Right ventricle myocardium superior (tissue), 1 donor: ENCODE measurements at regions not wholly inside any gene's neighbourhood (a gene's known extent, or its start where the extent isn't known, plus 50 kb on each side); places are given as distances from the start of the nearest gene placed in this dataset.

Source experiments
- ATAC-seq: fragments of 200-7000 bp; cut with Tn5 transposase; one replicate; pipeline ENCODE4 v1.9.1; 2020; ENCODE audit warnings: mild to moderate bottlenecking; ENCODE audit not compliant: poor library complexity
- DNase-seq: peaks from one replicate; pipeline ENCODE4 v3.0.0-alpha.2; 2020
- intact Hi-C: fragments of 100-400 bp; cut with DNase I; formaldehyde crosslinking; loops from one replicate; pipeline ENCODE4 v1.11.2; 2022
- donor health status: DM: no; HTN: yes; CAD: no; lungs with severe emphysema.

DNA sequence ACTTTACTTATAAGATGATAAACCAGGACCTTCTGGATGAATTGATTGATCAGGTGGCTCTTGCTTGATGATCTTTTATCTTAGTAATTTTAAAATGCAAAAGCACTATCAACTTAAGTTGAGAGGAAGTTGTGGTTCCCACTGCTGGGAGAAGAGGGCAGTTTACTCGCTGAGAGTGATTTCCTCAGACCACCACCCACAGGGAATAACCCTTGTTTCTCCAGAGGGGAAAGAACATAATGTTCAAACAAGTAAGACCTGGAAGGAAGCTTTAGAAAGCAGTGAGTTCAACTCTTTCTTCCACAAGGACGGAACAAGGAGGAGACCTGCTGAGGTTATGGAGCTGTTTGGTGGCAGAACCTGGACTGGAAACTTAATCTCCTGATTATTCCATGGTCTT is 138.7 kb downstream of the FAM204A start:
- ATAC-seq: no peak
- intact Hi-C loops: no loop called here
- DNase-seq: no peak

DNA sequence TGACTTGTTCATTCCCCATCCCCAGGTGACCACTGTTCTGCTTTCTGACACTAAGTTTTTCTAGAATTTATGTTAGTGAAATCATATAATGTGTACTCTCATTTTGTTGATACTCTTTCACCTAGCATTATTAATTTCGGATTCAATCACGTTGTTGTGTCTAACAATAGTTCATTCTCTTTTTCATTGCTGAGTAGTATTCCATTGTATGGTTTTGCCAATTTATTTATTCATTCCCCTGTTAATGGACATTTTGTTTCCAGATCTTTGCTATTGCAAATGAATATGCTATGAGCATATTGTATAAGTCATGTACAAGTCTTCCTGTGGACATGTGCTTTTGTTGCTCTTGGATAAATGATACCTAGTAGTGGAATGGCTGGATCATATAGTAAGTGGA is 146.4 kb downstream of the FAM204A start:
- ATAC-seq (no peak), DNase-seq (no peak)
- intact Hi-C loops: no loop called here

DNA sequence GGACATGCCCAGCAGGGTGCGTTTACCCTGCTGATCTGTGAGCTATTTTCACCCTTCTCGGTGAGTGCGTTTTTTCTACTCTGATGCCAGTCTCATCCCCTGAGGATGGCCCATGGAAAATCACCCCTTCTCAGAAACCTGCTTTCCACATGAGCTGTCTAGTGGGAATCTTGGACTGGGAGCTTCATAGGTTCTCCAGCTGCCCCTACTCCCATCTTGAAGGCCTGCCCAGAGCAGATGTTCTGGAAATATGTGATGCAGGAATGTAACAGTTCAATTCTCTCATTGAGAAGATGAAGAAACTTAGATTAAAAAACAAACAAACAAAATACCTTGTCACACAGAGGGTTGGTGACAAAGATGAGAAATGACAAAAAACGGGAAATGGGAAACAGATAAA is 146.9 kb upstream of the RAB11FIP2 start:
- intact Hi-C loops: no loop called here
- DNase-seq: no peak
- ATAC-seq: no peak

DNA sequence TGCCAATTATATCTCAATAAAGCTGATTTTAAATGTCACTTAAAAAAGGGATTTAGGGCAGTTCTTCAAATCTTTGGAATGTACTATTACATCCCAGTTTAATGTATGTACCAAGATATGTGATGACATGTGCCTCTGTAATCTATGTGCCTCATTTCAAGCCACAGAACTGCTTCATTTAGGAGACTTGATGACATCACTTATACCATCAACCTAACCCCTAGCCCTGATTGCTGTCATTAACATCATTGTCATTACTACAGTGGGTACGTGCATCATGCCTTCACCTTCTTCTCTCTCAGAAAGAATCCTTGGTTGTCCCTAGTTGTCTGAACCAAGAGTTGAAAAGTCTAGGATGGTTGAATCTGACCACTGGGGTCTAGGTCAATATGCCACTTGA is 134.3 kb upstream of the RAB11FIP2 start:
- no peak for DNase-seq
- no peak for ATAC-seq
- intact Hi-C loops: no loop called here

DNA sequence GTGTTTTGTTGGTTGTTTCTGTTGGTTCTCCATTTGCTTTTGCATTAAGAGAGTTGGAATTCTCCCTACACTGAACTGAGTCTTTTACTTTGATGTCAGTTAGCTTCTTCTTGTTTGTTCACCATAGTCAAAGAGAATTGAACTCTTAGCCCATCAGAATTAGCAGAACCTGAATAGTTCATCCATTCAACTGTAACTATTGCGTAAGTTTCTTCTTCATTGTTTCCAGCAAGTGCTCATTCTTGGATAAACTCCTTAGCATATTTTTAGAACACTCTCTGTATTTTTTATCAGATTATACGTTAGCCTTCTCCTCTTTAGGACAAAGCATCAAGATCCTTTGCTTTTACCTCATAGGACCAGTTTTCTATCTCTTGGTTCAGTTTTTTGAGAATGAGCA is 128.4 kb upstream of the RAB11FIP2 start:
- DNase-seq: no peak
- intact Hi-C loops: no loop called here
- no peak for ATAC-seq

DNA sequence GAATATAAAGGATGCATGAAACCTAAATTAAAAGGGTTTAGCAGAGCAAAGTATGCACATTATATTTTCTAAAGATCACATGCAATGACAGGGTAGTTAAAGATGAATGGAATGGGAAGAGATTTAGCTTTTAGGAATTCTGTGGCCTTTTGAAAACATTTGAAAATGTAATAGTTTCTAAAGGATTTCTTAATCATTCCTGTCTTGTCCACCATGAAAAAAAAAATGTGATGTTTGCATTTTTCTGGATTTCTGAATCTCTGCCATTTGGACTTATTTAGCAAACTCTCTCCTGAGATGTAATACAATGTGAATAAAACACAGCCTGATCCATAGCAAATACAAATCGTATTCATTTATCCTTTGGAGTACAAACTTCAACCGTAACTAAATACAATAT is 126.6 kb upstream of the RAB11FIP2 start:
- intact Hi-C loops: no loop called here
- ATAC-seq: no peak
- DNase-seq: no peak

DNA sequence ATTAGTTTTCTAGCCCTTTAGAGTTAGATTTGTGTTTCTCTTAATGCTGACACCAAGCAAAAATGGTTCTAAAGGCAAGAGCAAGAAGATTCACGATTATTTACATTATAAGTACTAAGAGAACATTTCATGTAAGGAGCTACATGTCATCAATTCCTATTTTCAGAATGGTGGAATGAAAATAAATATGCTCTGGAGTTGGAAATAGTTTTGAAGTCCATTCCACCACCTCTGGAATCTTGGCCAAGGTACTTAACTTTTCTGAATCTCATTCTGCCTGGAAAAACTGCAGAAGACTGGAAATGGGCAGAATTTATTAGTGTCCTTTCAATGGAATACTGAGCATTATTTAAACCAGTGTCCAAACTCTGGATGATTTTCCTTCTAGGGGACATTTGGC is 125.1 kb upstream of the RAB11FIP2 start:
- intact Hi-C loops: no loop called here
- no peak for DNase-seq
- no peak for ATAC-seq

DNA sequence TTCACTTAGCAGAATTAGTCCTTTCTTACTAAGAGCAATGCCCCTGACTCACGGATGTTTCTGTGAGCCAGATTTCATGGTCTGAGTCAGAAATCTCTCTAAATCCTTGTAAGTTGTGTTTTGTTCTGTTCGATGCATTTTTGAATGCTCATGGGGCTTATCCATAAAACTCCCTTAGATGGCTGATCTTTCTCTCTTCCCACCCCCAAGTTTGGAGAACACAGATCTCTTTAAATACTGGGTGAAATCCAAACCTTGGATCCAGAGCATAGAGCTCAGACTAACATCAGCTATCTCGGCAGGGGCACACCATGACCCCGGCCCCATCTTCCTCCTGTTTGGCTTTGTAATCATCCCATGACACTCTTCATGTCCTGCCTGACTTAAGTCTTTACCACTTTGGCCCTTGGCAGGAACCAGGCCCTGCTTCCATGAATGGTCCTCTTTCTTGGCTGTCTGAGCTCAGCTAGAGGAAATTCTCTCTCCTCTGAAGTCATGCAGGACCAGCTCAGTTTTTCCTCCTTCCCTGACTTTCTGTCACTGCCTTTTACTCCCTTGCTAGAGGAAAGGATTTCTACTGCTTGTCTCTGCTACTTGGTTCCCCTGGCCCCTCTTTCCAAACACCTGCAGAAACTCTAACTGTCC is 120.4 kb upstream of the RAB11FIP2 start:
- ATAC-seq (no peak), DNase-seq (no peak)
- intact Hi-C loops: no loop called here

DNA sequence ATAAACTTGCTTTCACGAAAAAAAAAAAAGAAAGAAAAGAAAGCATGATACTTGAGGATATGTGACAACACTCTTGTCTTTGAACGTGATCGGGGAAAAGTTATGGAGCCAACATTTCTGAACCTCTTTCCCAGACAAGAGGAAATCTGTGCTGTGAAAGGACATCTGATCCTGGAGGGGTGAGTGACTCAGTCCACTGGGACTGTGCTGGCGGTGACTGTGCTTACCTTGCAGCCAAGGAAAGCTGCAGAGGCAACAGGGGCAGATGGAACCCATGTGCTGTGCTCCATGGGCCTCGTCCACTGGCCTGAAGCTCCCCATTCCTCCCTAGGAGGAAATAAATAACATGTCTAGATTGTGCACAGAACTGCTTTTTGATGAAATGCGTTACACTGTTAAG is 116.5 kb upstream of the RAB11FIP2 start:
- intact Hi-C loops: no loop called here
- ATAC-seq (no peak), DNase-seq (no peak)

DNA sequence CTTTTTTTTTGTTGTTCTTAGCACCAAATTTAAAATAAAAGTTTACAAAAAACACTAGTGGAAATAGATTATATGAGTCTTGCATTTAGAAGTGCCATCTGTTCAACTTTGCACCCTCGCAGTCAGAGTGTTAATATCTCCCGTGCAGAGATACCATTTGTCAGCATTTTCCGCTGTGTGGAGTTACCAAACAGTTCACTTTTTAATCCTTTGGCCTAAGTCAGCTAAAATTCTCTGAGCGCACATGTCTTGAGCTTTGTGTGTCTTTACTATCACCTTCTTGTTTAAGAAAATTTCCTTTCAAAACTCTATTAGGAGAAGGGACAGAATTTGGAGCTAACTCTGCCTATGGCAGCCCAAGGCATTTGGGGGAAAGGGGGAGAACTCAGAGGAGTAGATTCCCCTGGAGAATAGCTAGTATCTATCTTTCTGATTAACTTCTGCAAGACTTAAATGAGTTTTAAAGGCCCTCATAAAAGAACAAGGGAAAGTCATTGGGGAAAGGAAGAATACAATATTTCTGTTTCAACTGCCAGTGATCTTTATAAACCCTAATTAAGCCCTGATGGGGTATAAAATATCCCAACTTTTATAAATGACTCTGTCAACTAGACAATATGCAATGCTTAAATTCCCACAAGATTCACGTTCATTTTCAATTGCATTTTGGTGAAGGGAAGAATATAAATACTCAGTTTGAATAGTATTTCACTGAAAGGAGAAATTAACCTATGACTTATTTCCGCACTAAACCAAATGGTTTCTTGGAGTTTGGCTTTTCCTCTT is 114.9 kb upstream of the RAB11FIP2 start:
- ATAC-seq (no peak), DNase-seq (no peak)
- intact Hi-C loops: no loop called here

DNA sequence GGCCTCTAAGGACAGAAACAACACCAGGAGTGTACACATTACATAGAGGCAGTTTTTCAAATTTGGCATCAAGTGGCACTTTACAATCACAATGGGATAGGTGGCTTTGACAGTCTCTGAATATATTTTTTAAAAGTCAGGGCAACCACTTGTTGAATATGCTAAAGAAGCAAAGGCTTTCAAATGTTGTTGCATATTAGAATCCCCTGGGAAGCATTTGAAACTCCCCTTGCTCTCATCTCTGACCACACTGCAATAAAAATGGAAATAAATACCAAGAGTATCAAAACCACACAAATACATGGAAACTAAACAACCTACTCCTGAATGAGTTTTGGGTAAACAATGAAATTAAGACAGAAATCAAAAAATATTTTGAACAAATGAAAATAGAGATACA is 106.5 kb upstream of the RAB11FIP2 start:
- intact Hi-C loops: no loop called here
- ATAC-seq (no peak), DNase-seq (no peak)

DNA sequence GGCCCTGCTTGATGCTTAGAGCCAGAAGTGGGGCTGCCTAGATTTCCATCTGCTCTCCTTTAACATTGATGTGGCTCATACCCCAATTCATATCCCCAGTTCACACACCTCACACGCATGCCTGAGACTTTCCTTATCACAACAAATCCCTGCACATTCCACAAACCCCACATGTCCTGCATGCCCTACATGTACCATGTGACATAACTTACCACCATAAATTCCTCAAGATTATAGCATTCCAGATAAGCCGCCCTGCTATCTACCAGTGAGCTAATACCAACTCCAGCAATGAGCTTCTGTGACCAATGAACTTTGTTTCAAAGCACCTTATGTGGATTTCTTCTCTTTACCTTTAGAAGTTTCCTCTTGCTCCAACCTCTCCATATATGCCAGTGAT is 104.7 kb upstream of the RAB11FIP2 start:
- no peak for ATAC-seq
- intact Hi-C loops: no loop called here
- no peak for DNase-seq

DNA sequence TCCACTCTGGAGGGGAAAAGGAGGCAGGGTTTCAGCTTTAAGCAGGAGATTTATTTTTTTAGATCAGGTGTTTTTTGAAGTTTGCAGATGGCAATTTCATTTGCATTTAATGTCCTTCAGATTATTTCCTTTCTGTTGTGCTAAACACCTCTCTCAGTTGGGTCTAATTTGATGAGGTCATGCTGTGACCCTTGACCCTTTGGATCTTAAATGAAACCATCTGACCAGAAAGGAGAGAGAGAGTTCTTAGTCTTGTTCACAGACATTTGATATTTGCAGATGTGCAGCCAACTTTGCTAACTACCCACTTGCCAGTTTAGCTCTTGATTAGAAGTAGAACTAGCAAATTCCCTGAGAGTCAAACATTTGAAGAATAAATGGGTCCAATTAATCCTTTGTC is 101.5 kb upstream of the RAB11FIP2 start:
- DNase-seq (no peak), ATAC-seq (no peak)
- intact Hi-C loops: no loop called here

DNA sequence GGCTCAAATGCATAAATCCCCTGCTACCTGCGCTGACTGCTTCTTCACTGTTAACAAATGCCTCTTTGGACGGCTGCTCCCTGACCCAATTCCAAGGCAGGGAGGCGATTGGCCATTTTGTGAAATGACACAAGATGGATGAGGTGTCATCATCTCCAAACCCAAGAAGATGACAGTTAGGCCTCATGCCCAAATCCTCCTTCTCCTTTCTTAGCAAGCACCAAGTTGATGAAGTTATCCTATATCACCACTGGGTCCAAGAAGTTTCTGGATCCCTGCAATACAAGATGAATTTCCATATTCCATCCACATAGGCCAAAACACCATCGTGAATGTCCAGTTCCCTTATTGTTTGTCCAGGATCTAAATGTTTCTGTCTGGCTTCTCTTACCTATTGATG is 98.5 kb upstream of the RAB11FIP2 start:
- no peak for DNase-seq
- intact Hi-C loops: no loop called here
- ATAC-seq: no peak

DNA sequence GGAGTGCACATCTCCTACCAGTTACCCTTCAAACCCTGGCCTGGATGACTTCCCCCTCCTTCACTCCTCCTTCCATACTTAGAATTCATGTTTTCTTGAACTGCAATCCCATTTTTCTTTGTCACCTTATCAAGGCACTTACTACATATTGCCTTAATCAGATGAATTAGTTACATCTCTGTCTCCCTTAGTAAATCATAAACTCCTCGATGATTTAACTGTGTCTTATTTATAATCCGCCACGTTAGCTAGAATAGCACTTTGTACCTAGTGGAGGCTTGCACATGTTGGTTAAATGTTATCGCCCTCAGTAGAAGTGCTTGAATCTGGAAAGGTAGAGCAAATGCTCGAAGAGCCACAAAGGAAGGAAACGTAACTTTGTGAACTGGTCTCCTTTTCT is 94.7 kb upstream of the RAB11FIP2 start:
- intact Hi-C loops: no loop called here
- DNase-seq (no peak), ATAC-seq (no peak)

DNA sequence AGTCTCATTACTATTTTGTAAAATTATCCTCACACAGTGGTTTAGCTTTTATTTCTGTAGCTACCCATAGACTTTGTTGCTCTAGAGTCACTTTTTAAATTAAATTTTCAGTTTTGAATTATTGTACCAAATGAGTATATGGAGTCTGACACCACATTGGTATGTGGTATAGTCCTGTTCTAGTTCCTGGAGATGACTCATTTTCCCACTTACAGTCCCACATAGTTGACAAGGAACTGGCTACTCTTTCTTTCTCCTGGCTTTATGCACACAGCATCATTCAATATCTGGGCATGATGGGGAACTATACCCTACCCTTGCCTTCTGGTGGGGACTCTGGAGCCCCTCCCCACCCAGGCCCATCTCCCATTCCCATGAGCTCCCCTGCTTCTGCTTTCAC is 92.6 kb upstream of the RAB11FIP2 start:
- DNase-seq: no peak
- intact Hi-C loops: no loop called here
- no peak for ATAC-seq

DNA sequence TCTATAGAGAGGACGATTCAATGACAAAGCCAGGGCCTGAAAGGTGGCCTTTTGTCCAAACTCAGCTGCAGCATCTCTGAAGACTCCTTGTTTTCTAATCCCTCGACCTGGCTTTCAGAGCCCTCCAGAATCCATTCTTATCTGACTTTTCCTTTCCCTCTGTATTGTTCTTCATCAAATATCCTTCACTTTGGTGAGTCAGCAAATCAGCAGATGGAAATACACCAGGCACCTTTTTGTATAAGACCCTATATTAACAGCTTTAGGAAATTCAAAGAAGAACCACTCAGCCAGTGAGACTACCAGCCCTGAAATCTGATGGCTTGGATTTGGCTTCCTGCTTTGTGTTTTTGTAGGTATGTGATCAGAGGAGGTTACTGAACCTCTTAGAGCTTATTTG is 81.9 kb upstream of the RAB11FIP2 start:
- intact Hi-C loops: no loop called here
- no peak for ATAC-seq

DNA sequence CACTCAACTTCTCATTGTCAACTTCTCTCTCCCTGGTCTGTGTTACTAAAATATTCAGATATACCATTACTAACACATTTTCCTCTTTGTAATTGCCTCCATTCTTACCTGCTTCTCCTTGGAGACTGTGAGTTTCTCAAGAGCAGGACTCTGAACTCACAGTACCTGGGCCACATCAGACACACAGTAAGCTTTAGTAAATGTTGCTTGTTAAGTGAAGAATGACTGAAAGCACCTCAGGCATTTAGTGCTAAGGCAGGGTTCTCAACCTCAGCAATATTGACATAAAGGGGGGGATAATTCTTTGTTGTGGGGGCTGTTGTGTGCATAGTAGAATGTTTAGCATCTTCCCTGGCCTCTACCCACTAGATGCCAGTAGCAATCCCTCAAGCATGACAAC is 72.0 kb upstream of the RAB11FIP2 start:
- intact Hi-C loops: no loop called here
- DNase-seq: no peak
- no peak for ATAC-seq

More for the DNA sequence above, 81.9 kb upstream of the RAB11FIP2 start:
- no peak for DNase-seq

DNA sequence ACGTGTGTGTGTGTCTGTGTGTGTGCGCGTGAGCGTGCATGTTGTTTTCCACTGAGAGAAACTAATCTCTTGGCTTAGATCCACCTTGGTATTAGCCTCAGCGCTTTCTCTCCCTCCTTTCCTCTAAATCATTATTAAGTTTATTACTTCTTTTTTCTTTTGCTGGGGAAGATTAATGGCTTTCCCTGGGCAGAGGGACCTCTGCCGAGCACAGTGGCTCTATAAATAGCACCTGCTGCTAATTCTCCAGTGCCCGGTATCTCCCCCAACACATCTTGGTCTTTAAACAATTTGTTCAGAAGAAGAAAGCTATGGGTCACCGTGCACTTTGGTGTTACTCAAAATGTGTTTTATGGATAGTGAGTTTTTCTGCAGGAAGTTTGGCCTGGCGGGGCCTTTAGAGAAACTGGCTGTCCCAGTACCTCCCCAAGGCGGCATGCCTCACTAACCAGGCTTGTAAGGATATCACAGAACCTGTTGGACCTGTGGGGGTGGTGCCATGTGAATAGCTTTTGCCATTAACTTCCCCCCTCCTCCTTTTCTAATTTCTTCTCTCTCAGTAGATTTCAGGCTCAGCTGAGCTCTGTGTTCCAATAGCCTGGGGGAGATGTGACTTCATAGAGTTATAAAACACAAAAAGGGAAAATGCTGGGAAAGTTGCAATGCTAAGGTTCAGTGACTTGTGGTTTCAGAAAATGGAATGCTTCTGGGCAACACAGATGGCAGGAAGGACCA is 70.1 kb upstream of the RAB11FIP2 start:
- DNase-seq: no peak
- intact Hi-C loops: no loop called here
- ATAC-seq: peak; percentile 56

DNA sequence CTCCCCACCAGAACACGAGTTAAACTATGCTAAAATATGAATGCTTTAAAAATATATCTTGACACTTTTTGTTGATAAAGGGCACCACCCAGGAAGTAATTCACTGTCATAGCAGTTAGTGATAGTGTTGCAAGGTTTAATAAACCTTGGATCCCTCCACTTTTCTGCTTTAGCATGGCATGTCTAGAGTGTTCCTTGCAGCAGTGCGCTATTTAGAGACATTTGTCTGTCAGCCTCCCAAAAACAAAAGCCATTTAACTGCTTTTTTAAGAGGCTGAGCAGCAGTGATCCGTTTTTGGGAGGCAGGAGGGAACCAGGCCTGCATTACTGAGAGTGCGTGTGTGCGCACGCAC is 69.6 kb upstream of the RAB11FIP2 start:
- DNase-seq (no peak), ATAC-seq (peak; percentile 48)
- intact Hi-C loops: no loop called here
